Activated CD4-positive, alpha-beta T cell treated with anti-CD3 and anti-CD28 coated beads, Interleukin-2, amount 50 U/mL, for 4 hours (primary cell): ENCODE measurements at regions not wholly inside any gene's neighbourhood (a gene's known extent, or its start where the extent isn't known, plus 50 kb on each side); places are given as distances from the start of the nearest gene placed in this dataset.

Experiments
- DNase-seq, 2 experiments: peaks; one replicate each; pipeline ENCODE4 v3.0.0-alpha.2; 2020

- no peak for DNase-seq
Observed at GRCh38 chr3:124453189-124453588, 277.1 kb upstream of the UMPS start.

DNA sequence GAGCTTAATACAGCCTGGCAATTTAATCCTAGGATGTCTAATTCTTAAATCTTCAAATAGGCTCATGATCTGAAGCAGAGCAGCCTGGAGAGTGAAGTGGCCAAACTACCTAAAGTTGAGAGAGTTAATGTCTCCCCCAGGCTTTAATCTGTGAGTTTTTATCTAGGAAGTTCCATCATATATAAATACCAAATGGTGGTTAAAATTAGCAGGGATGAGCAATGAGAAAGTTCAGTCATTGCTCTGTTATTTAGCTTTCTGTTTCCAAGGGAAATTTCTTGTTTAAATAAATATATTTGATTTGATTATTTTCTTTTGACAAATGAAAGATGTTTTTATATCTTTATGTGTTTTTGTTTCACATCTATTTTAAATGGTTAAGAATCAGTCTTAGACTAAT, 274.4 kb upstream of the UMPS start:
- no peak for DNase-seq

DNA sequence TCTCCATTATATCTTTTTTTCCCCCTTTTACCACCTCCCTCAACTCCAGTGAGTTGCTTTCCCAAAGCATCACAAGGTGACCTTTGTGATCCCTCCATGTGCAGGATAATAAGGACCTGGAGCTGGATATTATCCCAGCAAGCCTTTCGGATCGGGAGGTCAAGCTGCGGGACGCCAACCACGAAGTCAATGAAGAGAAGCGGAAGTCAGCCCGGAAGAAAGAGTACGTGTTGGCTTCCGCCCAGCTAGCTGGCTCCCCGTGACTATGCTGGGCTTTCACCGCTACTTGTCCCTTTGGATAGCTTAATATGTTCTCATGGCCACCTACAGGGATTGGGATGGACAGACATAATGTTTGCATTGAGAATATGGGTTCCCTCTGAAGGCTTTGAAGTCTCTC, 273.7 kb upstream of the UMPS start:
- no peak for DNase-seq

- DNase-seq, result no peak
Observed at GRCh38 chr3:124459678-124460077, 270.6 kb upstream of the UMPS start.

DNA sequence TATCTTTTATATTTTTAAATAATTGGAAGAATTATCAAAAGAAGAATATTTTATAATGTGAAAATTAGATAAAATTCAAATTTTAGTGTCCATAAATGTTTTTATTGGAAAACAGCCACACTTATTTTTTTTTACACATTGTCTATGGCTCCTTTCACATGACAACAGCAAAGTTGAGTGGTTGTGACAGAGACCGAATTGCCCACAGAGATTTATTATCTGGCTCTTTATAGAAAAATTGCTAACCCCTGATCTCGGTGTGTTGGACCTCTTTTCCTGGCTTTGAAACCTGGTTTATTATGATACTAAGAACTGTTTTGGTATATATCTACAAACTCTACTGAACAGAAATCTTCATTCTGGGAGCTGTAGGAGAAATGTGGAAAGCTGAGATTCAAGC, 269.1 kb upstream of the UMPS start:
- DNase-seq, result no peak

DNA sequence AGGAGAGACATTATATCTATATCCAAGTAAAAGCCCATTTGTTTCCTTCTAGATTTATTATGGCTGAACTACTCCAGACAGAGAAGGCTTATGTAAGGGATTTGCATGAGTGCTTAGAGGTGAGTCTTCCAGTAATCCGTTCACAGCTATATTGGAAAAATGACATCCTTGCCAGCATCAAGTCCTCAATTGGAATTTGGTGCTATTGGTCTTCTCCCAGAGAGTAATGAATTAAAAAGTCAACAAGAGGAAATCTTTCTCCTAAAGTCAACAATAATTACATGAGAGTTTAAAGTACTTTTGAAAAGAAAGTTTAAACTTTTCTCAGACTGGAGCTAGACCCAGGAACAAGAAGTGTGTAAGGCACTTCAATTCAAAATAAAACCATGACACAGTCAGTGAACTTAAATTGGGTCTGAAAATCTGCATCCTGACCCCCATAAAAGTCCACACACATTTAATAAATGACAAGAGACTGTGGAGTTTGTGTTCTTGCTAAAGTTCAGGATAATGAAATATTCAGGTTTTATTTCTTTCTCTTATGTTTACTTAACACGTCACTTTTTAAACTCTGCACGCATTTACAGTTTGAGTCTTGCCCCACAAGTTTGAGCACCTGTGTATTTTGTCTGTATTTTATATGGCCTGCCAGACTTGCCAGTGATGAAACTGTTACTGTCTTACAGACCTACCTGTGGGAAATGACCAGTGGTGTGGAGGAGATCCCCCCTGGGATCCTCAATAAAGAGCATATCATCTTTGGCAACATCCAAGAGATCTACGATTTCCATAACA, 268.2 kb upstream of the UMPS start:
- no peak for DNase-seq

- DNase-seq, result no peak
Observed at GRCh38 chr3:124463234-124463633, 267.0 kb upstream of the UMPS start.

GRCh38 chr3:124467980-124468902, 262.0 kb upstream of the UMPS start:
- DNase-seq, result no peak

- no peak for DNase-seq
Observed at GRCh38 chr3:124469555-124469954, 260.7 kb upstream of the UMPS start.

DNA sequence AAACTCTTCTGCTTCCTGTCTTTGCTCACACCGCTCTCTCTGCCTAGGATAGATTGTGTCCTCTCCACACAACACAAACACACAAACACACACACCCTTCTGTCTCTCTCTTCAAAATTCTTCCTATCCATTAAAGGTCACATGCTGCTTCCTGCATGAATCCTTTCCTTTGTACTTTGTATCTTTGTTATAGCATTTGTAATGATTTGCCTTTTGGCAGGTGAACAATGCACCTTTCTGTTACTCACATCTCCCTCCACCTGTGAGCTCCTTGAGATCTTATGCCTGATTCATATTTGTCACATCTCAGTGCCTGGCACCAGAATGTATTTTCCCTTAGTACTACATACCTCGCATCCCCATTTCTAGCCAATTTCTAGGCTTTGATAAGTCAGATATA, 251.4 kb upstream of the UMPS start:
- no peak for DNase-seq

- no peak for DNase-seq
Observed at GRCh38 chr3:124483915-124484470, 246.3 kb upstream of the UMPS start.

GRCh38 chr3:124486324-124486723, 243.9 kb upstream of the UMPS start:
- no peak for DNase-seq

DNA sequence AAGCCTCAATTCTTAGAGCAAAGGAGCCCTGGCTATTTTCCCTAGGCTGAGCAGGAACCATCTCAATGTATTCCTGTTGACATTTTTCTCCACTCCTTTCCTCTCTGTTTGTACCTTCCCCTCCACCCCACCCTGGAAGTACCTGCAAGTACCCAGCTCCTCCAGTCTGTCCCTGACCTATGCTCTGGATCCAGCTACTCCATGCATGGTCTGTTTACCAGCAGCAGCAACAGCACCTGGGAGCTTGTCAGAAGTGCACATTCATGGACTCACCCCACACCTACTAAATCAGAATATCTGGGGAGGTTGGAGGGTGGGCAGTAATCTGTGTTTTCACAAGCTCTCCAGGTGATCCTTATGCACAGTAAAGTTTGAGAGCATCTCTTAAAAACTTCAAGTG, 240.7 kb upstream of the UMPS start:
- DNase-seq, result no peak

GRCh38 chr3:124491098-124491497, 239.2 kb upstream of the UMPS start:
- DNase-seq, result no peak

- DNase-seq, result no peak
Observed at GRCh38 chr3:124491875-124492274, 238.4 kb upstream of the UMPS start.

GRCh38 chr3:124492824-124493223, 237.4 kb upstream of the UMPS start:
- DNase-seq, result no peak

GRCh38 chr3:124496061-124496460, 234.2 kb upstream of the UMPS start:
- DNase-seq, result no peak

GRCh38 chr3:124497487-124497886, 232.8 kb upstream of the UMPS start:
- DNase-seq, result no peak

GRCh38 chr3:124498891-124499290, 231.4 kb upstream of the UMPS start:
- no peak for DNase-seq

GRCh38 chr3:124504332-124505059, 225.8 kb upstream of the UMPS start:
- DNase-seq, result no peak

GRCh38 chr3:124509884-124510283, 220.4 kb upstream of the UMPS start:
- DNase-seq, result no peak

- DNase-seq, result no peak
Observed at GRCh38 chr3:124510290-124510689, 220.0 kb upstream of the UMPS start.
